ENCODE measurements at regions not wholly inside any gene's neighbourhood (a gene's known extent, or its start where the extent isn't known, plus 50 kb on each side); places are given as distances from the start of the nearest gene placed in this dataset.
A peak's percentile ranks its signal among the peaks of the same experiment; 100 is the strongest.

DNA sequence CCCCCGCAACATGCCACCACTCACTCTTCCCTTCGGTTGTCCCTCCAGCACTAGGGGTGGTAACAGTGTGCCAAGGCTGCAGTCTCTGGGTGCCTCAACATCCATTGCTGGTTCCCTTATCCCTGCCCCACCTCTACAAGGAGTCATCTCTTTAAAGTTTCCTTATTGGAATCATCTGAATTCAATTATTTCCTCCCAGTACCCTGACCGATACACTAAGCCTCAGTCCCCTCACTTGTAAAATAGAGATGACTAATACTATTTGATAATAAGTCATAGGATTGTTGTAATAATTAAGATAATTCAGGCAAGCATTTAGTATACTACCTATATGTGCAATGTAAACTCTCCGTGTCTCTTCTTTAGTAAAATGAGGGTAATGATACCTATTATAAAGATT lies 352.5 kb downstream of the ENC1 start:
- TF ChIP-seq POLR2A (IDR thresholded peaks at IDR 0.05) = no peak
- TF ChIP-seq, protein P1, sequence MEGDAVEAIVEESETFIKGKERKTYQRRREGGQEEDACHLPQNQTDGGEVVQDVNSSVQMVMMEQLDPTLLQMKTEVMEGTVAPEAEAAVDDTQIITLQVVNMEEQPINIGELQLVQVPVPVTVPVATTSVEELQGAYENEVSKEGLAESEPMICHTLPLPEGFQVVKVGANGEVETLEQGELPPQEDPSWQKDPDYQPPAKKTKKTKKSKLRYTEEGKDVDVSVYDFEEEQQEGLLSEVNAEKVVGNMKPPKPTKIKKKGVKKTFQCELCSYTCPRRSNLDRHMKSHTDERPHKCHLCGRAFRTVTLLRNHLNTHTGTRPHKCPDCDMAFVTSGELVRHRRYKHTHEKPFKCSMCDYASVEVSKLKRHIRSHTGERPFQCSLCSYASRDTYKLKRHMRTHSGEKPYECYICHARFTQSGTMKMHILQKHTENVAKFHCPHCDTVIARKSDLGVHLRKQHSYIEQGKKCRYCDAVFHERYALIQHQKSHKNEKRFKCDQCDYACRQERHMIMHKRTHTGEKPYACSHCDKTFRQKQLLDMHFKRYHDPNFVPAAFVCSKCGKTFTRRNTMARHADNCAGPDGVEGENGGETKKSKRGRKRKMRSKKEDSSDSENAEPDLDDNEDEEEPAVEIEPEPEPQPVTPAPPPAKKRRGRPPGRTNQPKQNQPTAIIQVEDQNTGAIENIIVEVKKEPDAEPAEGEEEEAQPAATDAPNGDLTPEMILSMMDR (IDR thresholded peaks at IDR 0.05) = no peak
- intact Hi-C loops (cut with DNase I) = loop anchor here in 2 of 10 donors (5.0 kb wide), 1 partner anchor 354 kb away; the partner anchor contains the start of gene ENC1 (in 2 of the 2)
- Histone ChIP-seq H3K9me3 (no peaks in the 10 kb centered on the region), H3K4me3 (no peak overlapping the region), H3K4me1 (peaks cover 0 to 28% (median 4%) of the 10 kb centered on the region in 12 donors), H3K27ac (peak overlapping the region; percentile 4 to 77 (median 56)), H3K27me3 (no peaks in the 10 kb centered on the region), H3K36me3 (no peaks in the 10 kb centered on the region)
- ATAC-seq (no peak), DNase-seq (no peak)
- WGBS, 4 donors = 89 to 95% (median 91%) methylated on average over 4 of the region's 4 CpGs

DNA sequence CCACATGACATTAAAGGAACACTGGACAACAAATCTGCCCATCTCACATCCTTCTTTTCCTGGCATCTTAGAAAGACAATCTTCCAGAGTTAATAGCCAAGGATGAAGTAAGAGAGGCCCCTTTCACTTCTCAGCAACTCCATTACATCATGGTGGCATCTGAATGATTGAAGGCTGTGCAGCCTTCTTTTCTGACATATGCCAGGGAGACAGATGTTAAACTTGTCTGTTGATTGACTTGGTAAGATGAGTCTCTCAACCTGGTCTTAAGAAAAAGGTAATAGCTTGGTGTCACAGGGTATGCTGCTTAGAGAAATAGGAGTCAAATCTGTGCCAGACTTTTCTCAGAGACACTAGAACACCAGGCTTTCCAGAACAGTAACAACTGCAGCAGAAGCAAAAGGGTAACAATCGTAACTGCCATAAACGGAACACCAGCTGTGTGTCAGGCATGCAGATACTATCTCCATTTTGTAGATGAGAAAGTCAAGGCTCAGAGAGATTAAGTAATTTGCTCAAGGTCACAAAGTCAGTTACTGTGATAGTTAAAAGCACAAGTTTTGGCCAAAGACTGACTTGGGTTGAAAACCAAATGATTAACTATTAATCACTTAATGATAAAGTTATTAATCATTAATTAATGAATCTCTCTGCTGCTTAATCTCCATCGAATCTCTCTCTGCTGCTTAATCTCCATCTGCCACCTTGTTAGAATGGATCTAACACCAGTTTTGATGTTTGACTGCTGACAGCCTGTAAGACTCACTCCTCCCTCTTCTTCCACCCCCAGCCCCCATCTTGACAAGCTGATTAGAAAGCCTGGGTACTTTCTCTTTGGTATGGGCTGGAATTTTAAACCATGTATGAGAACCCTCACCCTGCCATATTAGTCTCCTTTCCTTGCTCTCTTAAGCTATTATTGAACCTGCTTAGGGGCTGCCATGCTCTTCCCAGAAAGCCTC lies 353.5 kb downstream of the ENC1 start:
- ATAC-seq (no peak), DNase-seq (no peak)
- Histone ChIP-seq H3K36me3 (no peaks in the 10 kb centered on the region), H3K27ac (peak overlapping the region in 4 of 12 donors; percentile 42 to 77 (median 58)), H3K4me3 (no peak overlapping the region), H3K9me3 (no peaks in the 10 kb centered on the region), H3K27me3 (no peaks in the 10 kb centered on the region), H3K4me1 (peaks cover 0 to 24% (median 4%) of the 10 kb centered on the region in 12 donors)
- 69 to 75% (median 73%) methylated on average over 3 of the region's 3 CpGs for WGBS, 4 donors
- intact Hi-C loops (cut with DNase I) = loop anchor here in 2 of 10 donors (5.0 kb wide), 1 partner anchor 355 kb away; the partner anchor contains the start of gene ENC1 (in 2 of the 2)
- TF ChIP-seq, protein P1 (IDR thresholded peaks at IDR 0.05) = no peak
- no peak for TF ChIP-seq POLR2A (IDR thresholded peaks at IDR 0.05)

DNA sequence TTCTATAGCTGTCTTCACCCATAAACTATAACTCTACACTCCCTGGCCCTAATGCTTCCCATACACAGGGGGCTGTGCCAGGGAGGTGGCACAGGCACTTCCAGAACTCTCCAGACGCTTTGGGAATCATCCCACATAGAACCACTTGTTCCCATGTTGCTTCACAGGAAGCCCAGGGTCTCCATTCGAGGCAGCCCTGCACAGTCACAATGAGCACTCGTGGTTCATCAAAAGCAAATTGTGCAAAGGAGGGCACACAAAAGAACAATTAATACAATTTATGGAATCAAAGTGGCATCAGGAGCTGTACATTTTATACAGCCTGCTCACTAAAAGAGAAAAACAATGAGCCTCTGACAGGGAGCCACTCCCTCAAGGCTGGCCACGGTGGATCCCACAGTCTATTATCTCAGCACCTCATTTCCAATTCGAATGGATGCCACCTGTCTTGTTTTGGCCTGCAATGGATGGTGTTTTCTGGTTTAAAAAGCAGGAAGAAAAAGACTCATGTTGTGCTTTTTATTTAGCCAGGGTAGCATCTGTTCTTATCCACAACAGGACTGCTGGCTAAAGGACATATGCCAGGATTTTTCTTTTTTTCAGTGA lies 354.8 kb downstream of the ENC1 start:
- 70 to 75% (median 73%) methylated on average over 4 to 5 of the region's 5 CpGs for WGBS, 4 donors
- no peak for TF ChIP-seq POLR2A (IDR thresholded peaks at IDR 0.05)
- TF ChIP-seq, protein P1 (IDR thresholded peaks at IDR 0.05) = no peak
- Histone ChIP-seq H3K36me3 (no peaks in the 10 kb centered on the region), H3K4me3 (no peak overlapping the region), H3K27ac (no peak overlapping the region), H3K27me3 (no peaks in the 10 kb centered on the region), H3K9me3 (no peaks in the 10 kb centered on the region), H3K4me1 (peaks cover 0 to 24% (median 4%) of the 10 kb centered on the region in 12 donors)
- DNase-seq = no peak
- intact Hi-C loops (cut with DNase I) = loop anchor here in 2 of 10 donors (5.0 kb wide), 1 partner anchor 357 kb away; the partner anchor contains the start of gene ENC1 (in 2 of the 2)
- ATAC-seq = no peak

DNA sequence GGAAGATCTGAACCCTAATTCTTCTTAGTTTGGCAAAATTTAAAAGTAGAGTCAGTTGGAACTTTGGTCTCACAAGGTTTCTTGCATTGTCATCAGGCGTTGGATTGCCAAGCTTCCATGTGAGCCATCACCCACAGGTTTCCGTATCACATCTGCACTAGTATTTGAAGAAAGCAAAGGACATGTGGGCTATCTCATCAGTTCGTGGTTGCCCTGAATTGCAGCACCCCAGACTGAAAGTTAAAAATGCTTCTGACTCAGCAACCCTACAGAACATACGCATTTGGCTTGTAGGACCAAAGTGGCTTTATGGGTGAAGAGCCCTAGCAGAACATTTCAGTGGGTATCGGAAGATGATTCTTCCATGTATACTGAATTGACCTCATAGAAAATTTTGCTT lies 358.0 kb downstream of the ENC1 start:
- no peak for ATAC-seq
- Histone ChIP-seq H3K36me3 (no peaks in the 10 kb centered on the region), H3K27me3 (no peaks in the 10 kb centered on the region), H3K4me1 (peaks cover 0 to 4% (median 0%) of the 10 kb centered on the region in 12 donors), H3K4me3 (no peak overlapping the region), H3K27ac (no peak overlapping the region), H3K9me3 (no peaks in the 10 kb centered on the region)
- 74 to 90% (median 79%) methylated on average over 5 of the region's 5 CpGs for WGBS, 4 donors
- intact Hi-C loops (cut with DNase I) = no loop called here
- DNase-seq = no peak
- TF ChIP-seq POLR2A (IDR thresholded peaks at IDR 0.05) = no peak
- TF ChIP-seq, protein P1 (IDR thresholded peaks at IDR 0.05) = no peak
